Loucy (cell line): ENCODE measurements at regions not wholly inside any gene's neighbourhood (a gene's known extent, or its start where the extent isn't known, plus 50 kb on each side); places are given as distances from the start of the nearest gene placed in this dataset.

Source experiments
- H2AFZ ChIP-seq: fragments of 200-600 bp; sonication (generic); 2 replicates; pipeline ENCODE4 v1.6.0; 2016; ENCODE audit warnings: antibody characterized with exemption, mild to moderate bottlenecking, low read length, moderate library complexity
- H3F3A ChIP-seq: fragments of 200-600 bp; 2 replicates; pipeline ENCODE4 v1.6.0; 2016; ENCODE audit warnings: antibody characterized with exemption, low read depth, mild to moderate bottlenecking
- H3K27me3 ChIP-seq: fragments of 200-600 bp; sonication (generic); 2 replicates; pipeline ENCODE4 v1.6.1; 2014; ENCODE audit warnings: low read length, mild to moderate bottlenecking; ENCODE audit not compliant: insufficient read depth, poor library complexity, severe bottlenecking
- H3K36me3 ChIP-seq: fragments of 200-600 bp; sonication (generic); 2 replicates; pipeline ENCODE4 v1.6.1; 2016; ENCODE audit warnings: low read length; ENCODE audit not compliant: insufficient read depth
- H3K4me1 ChIP-seq: fragments of 200-600 bp; sonication (generic); 2 replicates; pipeline ENCODE4 v1.5.1; 2014; ENCODE audit warnings: low read length, mild to moderate bottlenecking; ENCODE audit not compliant: insufficient read depth, poor library complexity, severe bottlenecking
- H3K4me2 ChIP-seq: fragments of 200-600 bp; sonication (generic); 2 replicates; pipeline ENCODE4 v1.6.0; 2014; ENCODE audit warnings: antibody characterized with exemption, low read length, low read depth, mild to moderate bottlenecking; ENCODE audit not compliant: poor library complexity, severe bottlenecking
- H3K4me3 ChIP-seq: fragments of 200-600 bp; sonication (generic); 2 replicates; pipeline ENCODE4 v1.5.1; 2014; ENCODE audit warnings: low read length, mild to moderate bottlenecking, mixed read lengths; ENCODE audit not compliant: poor library complexity, severe bottlenecking
- H3K79me2 ChIP-seq: fragments of 200-600 bp; sonication (generic); 2 replicates; pipeline ENCODE4 v1.6.1; 2014; ENCODE audit warnings: low read length; ENCODE audit not compliant: insufficient read depth
- H3K9ac ChIP-seq: fragments of 200-600 bp; sonication (generic); 2 replicates; pipeline ENCODE4 v1.6.0; 2014; ENCODE audit warnings: mild to moderate bottlenecking, low read depth, low read length, moderate library complexity; ENCODE audit not compliant: poor library complexity, severe bottlenecking
- H3K9me2 ChIP-seq: fragments of 200-600 bp; sonication (generic); replicated peaks from 2 replicates; pipeline ENCODE4 v1.6.1; 2016; ENCODE audit warnings: low read depth, low read length, mixed read lengths
- H3K9me3 ChIP-seq: fragments of 200-600 bp; sonication (generic); 2 replicates; pipeline ENCODE4 v1.6.1; 2014; ENCODE audit warnings: mild to moderate bottlenecking, antibody characterized with exemption, low read length, low read depth; ENCODE audit not compliant: insufficient read depth
- H4K20me1 ChIP-seq: fragments of 200-600 bp; sonication (generic); 2 replicates; pipeline ENCODE4 v1.6.0; 2014; ENCODE audit warnings: antibody characterized with exemption, low read length, mild to moderate bottlenecking; ENCODE audit not compliant: insufficient read depth, poor library complexity, severe bottlenecking
- EZH2phosphoT487 ChIP-seq: fragments of 200-600 bp; IDR thresholded peaks from 2 replicates; pipeline ENCODE4 v1.6.1; 2018; ENCODE audit warnings: antibody characterized with exemption, mild to moderate bottlenecking, moderate library complexity, borderline replicate concordance
- TF ChIP-seq, protein P1 (sequence below): fragments of 200-600 bp; sonication (generic); conservative IDR thresholded peaks from 2 replicates; pipeline ENCODE4 v1.5.1; 2014; ENCODE audit warnings: mild to moderate bottlenecking, antibody characterized with exemption, low read length

DNA sequence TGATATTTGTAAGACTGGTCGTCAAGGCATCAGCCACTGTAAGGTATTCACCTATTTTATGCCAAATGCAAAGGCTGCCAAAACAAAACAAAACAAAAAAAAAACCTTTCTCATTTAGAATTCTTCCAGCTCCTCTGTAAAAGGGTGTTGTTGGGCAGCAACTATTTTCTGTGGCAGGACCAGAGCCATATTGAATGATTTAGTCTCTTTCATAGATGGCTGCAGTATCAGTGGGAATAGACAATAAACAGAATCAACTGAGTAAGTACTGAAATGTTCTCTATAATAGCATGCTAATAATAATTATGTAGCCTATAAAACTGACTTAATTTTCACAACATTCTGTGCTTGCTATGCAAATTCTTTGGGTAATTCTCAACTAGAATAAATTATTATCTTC, 389.7 kb upstream of the PABPC4L start:
- Histone ChIP-seq H3K27me3 (no peaks in the 10 kb centered on the region), H3K4me3 (no peak overlapping the region), H3K9ac (no peak overlapping the region), H2AFZ (no peak overlapping the region), H4K20me1 (no peaks in the 10 kb centered on the region), H3F3A (no peaks in the 10 kb centered on the region), H3K79me2 (no peaks in the 10 kb centered on the region), H3K36me3 (no peaks in the 10 kb centered on the region), H3K4me1 (no peaks in the 10 kb centered on the region), H3K4me2 (no peak overlapping the region), H3K9me3 (no peaks in the 10 kb centered on the region), H3K9me2 (no peaks in the 10 kb centered on the region)
- TF ChIP-seq EZH2phosphoT487 = no peak
- TF ChIP-seq, protein P1, sequence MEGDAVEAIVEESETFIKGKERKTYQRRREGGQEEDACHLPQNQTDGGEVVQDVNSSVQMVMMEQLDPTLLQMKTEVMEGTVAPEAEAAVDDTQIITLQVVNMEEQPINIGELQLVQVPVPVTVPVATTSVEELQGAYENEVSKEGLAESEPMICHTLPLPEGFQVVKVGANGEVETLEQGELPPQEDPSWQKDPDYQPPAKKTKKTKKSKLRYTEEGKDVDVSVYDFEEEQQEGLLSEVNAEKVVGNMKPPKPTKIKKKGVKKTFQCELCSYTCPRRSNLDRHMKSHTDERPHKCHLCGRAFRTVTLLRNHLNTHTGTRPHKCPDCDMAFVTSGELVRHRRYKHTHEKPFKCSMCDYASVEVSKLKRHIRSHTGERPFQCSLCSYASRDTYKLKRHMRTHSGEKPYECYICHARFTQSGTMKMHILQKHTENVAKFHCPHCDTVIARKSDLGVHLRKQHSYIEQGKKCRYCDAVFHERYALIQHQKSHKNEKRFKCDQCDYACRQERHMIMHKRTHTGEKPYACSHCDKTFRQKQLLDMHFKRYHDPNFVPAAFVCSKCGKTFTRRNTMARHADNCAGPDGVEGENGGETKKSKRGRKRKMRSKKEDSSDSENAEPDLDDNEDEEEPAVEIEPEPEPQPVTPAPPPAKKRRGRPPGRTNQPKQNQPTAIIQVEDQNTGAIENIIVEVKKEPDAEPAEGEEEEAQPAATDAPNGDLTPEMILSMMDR = no peak

DNA sequence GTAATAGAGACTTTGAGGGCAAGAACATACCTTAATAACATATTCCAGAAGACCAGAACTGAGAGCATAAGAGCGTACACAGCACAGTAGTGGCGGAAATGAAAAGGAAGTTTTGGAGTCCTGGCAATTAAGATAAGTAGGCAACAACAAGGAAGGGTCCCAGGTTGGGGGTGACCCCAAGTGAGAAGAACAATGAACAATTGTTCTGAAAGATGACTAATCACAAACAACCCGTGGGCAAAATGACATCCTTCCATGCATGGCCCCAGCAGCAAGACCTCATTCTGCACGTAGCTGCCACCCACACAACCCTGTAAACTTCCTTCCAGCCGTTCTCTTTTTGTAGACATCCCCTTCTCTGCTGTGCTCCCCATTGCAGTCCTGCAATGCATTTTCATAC, 384.4 kb upstream of the PABPC4L start:
- Histone ChIP-seq H3K36me3 (no peaks in the 10 kb centered on the region), H3K9ac (no peak overlapping the region), H3K79me2 (no peaks in the 10 kb centered on the region), H3K4me1 (no peaks in the 10 kb centered on the region), H3K9me2 (no peaks in the 10 kb centered on the region), H3F3A (no peaks in the 10 kb centered on the region), H2AFZ (no peak overlapping the region), H3K4me2 (no peak overlapping the region), H3K4me3 (no peak overlapping the region), H3K27me3 (no peaks in the 10 kb centered on the region), H3K9me3 (no peaks in the 10 kb centered on the region), H4K20me1 (no peaks in the 10 kb centered on the region)
- TF ChIP-seq, protein P1 = no peak

DNA sequence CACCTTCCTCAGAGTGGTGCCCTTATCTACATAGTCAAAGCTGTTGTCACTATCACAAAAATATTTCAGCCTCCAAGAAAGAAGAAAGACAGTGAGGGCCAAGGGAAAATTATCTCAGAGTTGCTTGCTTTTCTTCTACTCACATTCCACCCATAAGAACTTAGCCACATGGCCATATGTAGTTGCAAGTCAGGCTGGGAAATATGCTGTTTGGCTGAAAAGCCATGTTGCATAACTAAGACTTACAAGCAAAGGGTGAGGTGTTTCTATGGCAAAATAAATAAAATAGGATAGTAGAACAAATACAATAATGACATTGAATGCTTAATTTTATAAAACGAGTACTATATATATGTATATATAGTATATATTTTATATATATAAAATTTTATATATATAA, 365.9 kb upstream of the PABPC4L start:
- Histone ChIP-seq H3K4me3 (no peak overlapping the region), H3K36me3 (no peaks in the 10 kb centered on the region), H3K9me3 (no peaks in the 10 kb centered on the region), H3K27me3 (no peaks in the 10 kb centered on the region), H4K20me1 (no peaks in the 10 kb centered on the region), H3K9ac (no peak overlapping the region), H3K4me2 (no peak overlapping the region), H2AFZ (no peak overlapping the region), H3K4me1 (no peaks in the 10 kb centered on the region), H3F3A (no peaks in the 10 kb centered on the region), H3K9me2 (no peaks in the 10 kb centered on the region), H3K79me2 (no peaks in the 10 kb centered on the region)
- TF ChIP-seq, protein P1 = no peak
- TF ChIP-seq EZH2phosphoT487 = no peak
